Esophagus mucosa (tissue), 1 donor: ENCODE measurements at regions not wholly inside any gene's neighbourhood (a gene's known extent, or its start where the extent isn't known, plus 50 kb on each side); places are given as distances from the start of the nearest gene placed in this dataset.
A peak's percentile ranks its signal among the peaks of the same experiment; 100 is the strongest.
"Not testable (repeated sequence)": the region's sequence is repeated elsewhere in the genome, so short reads cannot be mapped to it uniquely, and the experiment has no call there.

Experiments used
- ATAC-seq: fragments of 200-7000 bp; cut with Tn5 transposase; one replicate; pipeline ENCODE4 v1.9.1; 2020
- donor health status: DM: yes; HTN: yes; CAD: no.

- ATAC-seq: not testable (repeated sequence)
Measured at GRCh38 chr6:74474046-74474445, 731.8 kb downstream of the COL12A1 start.

GRCh38 chr6:74468552-74468951, 737.3 kb downstream of the COL12A1 start:
- not testable (repeated sequence) for ATAC-seq

DNA sequence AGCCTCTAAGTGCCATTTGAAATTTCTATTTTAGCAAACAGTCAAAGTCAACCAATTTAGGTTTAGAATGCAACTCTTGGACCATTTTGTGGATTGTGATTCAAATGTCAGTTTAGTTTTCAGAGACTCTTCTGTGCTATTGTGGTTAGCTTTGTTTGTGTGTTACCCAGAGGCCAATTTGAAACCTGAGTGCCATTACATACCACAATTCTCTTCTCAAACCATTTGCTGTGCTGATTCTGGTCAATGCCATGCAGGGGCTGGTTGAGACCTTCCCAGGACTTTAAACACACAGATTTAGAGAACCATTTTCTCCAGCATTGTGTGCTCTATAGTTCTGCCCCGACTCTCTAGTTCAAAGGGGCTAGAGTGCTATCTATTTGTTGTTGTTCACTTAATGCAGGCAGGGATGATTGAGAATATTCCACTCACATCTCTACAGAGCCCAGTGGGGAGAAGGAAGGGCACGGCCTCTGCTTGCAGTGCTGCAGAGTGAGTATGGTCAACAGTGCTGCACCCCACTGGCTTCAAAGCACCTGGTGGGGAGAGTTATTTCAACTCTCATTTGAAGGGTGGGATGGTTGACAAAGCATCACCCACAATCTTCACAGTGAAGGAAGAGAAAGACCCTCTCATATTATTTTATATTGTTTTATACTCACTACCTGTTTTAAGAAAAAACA, 738.2 kb downstream of the COL12A1 start:
- ATAC-seq: no peak

GRCh38 chr6:74466572-74466971, 739.3 kb downstream of the COL12A1 start:
- ATAC-seq: no peak

- no peak for ATAC-seq
Measured at GRCh38 chr6:74459260-74459659, 746.6 kb downstream of the COL12A1 start.

- no peak for ATAC-seq
Measured at GRCh38 chr6:74458536-74458935, 747.3 kb downstream of the COL12A1 start.

- ATAC-seq: no peak
Measured at GRCh38 chr6:74455786-74456185, 750.1 kb downstream of the COL12A1 start.

- no peak for ATAC-seq
Measured at GRCh38 chr6:74451953-74452352, 753.9 kb downstream of the COL12A1 start.

- no peak for ATAC-seq
Measured at GRCh38 chr6:74448850-74449249, 752.8 kb downstream of the CD109 start.

DNA sequence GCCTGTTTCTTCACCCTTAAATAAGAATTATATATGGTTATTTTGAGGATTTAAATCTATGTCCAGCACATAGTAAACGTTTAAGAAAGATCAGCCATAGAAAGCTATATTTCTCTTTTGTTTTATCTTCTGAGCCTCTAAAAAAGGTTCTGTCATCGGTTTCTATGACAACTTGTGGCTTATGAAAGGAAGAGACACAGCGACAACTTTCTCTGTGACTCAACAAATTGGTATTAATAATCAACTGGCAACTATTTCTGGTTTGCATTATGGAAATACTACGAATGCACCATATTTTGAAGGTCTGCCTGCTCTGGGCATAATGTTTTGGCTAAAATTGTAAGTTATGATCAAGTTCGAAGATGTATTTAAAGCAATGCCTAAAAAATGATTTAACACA, 751.0 kb downstream of the CD109 start:
- no peak for ATAC-seq

DNA sequence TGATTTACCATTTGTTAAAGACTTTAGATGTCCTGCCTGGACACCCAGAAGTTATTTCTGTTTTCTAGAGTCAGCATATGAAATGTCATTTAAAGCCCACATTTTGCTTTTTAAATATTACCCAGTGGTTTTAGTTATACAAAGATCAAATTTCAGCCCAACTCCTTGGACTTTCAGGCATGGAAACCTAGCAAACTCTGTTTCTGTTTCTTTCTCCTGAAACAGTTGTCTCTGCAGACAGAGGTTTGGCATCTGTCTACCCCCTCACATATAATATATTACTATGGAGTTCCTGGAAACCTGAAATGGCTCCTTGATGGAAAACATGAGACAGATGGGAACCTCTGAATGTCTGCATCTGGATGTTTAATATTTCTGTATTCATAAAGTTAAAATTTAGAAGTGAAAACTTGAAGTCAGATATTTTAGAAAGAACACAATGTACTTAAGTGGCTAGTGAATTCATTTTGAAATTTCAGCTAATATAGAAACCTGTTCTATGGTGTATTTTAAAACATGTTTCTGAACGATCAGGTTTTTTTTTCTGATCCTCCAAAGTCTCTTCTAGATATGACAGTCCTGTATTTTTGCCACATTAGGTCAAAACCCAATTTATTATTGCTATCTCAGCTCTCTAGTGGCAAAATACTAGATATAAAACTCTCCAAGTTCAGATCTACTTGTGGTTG, 743.3 kb downstream of the CD109 start:
- ATAC-seq: no peak

GRCh38 chr6:74438395-74438794, 742.4 kb downstream of the CD109 start:
- not testable (repeated sequence) for ATAC-seq

GRCh38 chr6:74434171-74434570, 738.2 kb downstream of the CD109 start:
- no peak for ATAC-seq

GRCh38 chr6:74431873-74432580, 736.0 kb downstream of the CD109 start:
- no peak for ATAC-seq

DNA sequence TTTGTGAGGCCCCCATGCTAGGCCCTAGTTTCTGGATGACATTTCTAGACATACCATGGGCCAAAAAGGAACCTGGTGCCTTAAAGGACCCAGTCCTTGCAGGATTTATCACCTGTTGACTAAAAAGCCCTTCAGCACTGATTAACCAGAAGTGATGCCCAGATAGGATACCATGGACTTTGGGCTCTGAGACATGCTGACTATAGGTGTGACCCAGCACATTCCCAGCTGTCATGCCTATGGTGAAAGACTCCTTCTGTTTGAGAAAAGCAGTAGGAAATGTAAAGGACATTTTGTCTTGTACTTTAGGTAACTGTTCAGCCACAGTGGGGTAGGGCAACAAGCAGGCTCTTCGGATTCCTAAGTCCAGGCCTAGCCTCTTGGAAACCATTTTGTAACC, 724.2 kb downstream of the CD109 start:
- ATAC-seq: no peak

- no peak for ATAC-seq
Measured at GRCh38 chr6:74415056-74415455, 719.1 kb downstream of the CD109 start.

DNA sequence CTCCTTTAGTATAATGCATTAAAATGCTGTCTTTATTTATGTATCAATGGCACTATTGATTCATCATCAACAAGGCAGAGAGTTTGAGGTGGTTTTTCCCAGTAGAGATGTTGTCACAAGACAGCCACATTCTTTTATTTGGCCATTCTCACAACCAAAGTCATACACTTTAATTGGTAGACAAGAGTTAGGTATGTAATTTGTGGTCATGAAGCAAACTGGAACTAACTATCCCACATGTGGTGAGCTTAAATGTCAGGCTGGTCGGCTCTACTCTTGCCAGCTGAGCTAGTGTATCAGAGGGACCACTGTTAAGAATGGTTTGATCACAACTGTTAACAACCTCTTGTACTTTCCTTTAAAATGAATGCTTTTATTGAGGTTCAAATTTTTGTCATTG, 714.6 kb downstream of the CD109 start:
- no peak for ATAC-seq

DNA sequence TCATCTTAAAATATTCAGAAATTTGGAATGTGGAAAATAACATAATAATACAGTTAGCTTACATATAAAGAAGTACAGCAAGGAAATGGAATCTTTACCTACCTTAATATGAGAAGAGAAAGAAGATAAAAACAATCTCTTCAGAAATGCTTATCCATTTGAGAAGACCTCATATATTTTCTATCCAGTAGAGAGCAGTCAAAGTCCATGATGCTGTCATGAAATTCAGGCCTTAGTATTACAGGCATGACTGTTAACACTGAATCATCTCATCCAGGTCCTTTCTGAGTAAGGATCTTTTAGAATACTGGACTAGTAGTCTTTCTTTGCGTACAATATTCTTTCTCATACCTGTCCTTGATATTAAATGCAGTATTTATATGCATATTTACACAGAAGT, 713.4 kb downstream of the CD109 start:
- ATAC-seq: peak; percentile 80

DNA sequence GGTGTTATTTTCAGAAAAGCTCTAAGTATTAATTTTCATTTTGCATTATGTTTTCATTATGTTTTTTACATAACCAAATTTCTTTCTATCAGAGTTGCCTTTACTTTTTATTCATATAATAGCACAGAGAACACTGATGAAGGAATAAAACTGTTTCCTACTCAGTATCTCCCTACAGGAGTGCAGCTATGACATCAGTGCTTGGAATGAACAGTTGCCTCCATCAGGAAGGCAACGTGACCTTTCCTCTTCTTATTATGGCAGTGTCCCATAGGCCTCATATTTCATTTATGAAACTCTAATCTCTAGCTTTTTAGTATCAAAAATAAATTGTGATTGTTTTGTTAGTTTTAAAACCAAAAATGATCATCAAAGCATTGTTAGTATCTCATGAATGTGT, 712.8 kb downstream of the CD109 start:
- no peak for ATAC-seq

DNA sequence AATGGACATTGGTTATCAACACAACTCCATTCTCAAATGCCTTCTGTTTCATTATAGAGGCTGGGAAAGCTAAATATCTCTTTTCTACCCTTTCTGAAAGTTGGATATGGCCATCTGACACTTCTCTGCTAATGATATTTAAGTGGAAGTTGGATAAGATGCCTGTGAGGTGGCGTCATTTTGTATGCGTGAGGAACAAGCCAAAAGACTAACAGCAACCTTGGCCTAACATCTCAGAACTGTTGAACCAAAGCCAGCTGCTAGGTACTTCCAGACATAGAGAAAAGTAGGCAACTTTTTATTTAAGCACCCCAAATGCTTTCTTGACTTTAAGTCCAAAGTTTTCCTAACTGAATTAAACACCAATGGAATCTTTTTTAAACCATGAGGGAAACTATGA, 708.4 kb downstream of the CD109 start:
- no peak for ATAC-seq

- no peak for ATAC-seq
Measured at GRCh38 chr6:74402781-74403180, 706.8 kb downstream of the CD109 start.

- ATAC-seq: not testable (repeated sequence)
Measured at GRCh38 chr6:74378437-74378836, 682.4 kb downstream of the CD109 start.

DNA sequence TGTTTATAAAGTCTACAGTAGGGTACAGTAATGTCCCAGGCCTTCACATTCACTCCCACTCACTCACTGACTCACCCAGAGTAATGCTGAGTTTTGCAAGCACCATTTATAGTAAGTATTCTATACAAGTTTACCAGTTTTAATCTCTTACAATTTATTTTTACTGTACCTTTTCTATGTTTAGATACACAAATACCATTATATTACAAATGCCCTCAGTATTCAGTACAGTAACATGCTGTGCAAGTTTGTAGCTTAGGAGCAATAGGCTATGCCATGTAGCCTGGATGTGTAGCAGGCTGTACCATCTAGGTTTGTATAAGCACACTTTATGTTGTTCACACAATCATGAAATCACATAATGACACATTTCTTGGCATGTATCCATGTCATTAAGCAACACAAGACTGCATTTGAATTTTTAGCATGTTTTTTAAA, 673.6 kb downstream of the CD109 start:
- ATAC-seq: no peak

DNA sequence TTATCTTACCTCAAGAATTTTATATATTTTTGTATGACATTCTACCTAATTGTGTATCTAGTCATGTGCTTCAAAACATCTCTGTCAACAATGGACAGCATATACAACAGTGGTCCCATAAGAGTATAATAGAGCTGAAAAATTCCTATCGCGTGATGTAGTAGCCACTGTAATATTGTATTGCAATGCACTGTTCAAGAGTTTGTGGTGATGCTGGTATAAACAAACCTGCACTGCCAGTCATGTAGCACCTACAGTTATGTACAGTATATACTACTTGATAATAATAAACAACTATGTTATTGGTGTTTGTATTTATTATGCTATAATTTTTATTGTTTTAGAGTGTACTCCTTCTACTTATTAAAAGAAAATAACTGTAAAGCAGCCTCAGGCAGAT, 672.7 kb downstream of the CD109 start:
- no peak for ATAC-seq
